ENCODE measurements at regions not wholly inside any gene's neighbourhood (a gene's known extent, or its start where the extent isn't known, plus 50 kb on each side); places are given as distances from the start of the nearest gene placed in this dataset.
A peak's percentile ranks its signal among the peaks of the same experiment; 100 is the strongest.

DNA sequence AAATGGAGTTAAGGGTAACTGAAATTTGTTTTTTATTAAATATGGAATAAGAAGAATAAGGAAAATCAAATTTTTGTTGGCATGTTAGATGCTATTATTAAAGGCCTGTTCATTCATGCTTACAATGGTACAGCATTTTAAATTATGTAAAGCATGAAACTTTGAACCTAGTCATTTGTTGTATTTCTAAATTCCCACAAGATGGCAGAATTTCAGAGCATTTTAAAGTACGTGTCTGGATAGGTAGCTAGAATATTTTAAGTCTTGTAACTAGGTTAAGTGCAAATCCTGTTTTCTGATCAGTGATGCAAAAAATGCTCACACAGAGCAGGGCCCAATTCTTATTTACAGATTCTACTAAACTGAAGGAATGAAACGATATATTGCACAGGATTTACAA, 585.6 kb upstream of the MIS18BP1 start:
- TF ChIP-seq EZH2 (IDR thresholded peaks at IDR 0.05; ENCODE audit: low read depth, unreplicated experiment) (no peak), POLR2AphosphoS5 (IDR thresholded peaks at IDR 0.05; ENCODE audit: low read depth) (no peak)
- TF ChIP-seq, protein P1, sequence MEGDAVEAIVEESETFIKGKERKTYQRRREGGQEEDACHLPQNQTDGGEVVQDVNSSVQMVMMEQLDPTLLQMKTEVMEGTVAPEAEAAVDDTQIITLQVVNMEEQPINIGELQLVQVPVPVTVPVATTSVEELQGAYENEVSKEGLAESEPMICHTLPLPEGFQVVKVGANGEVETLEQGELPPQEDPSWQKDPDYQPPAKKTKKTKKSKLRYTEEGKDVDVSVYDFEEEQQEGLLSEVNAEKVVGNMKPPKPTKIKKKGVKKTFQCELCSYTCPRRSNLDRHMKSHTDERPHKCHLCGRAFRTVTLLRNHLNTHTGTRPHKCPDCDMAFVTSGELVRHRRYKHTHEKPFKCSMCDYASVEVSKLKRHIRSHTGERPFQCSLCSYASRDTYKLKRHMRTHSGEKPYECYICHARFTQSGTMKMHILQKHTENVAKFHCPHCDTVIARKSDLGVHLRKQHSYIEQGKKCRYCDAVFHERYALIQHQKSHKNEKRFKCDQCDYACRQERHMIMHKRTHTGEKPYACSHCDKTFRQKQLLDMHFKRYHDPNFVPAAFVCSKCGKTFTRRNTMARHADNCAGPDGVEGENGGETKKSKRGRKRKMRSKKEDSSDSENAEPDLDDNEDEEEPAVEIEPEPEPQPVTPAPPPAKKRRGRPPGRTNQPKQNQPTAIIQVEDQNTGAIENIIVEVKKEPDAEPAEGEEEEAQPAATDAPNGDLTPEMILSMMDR (conservative IDR thresholded peaks at IDR 0.05; ENCODE audit: low read depth in 2 of 2) = peak in 1 of 2 experiments; percentile 50; a peak in 3 of 4 replicates
- TF ChIP-seq, protein P2, sequence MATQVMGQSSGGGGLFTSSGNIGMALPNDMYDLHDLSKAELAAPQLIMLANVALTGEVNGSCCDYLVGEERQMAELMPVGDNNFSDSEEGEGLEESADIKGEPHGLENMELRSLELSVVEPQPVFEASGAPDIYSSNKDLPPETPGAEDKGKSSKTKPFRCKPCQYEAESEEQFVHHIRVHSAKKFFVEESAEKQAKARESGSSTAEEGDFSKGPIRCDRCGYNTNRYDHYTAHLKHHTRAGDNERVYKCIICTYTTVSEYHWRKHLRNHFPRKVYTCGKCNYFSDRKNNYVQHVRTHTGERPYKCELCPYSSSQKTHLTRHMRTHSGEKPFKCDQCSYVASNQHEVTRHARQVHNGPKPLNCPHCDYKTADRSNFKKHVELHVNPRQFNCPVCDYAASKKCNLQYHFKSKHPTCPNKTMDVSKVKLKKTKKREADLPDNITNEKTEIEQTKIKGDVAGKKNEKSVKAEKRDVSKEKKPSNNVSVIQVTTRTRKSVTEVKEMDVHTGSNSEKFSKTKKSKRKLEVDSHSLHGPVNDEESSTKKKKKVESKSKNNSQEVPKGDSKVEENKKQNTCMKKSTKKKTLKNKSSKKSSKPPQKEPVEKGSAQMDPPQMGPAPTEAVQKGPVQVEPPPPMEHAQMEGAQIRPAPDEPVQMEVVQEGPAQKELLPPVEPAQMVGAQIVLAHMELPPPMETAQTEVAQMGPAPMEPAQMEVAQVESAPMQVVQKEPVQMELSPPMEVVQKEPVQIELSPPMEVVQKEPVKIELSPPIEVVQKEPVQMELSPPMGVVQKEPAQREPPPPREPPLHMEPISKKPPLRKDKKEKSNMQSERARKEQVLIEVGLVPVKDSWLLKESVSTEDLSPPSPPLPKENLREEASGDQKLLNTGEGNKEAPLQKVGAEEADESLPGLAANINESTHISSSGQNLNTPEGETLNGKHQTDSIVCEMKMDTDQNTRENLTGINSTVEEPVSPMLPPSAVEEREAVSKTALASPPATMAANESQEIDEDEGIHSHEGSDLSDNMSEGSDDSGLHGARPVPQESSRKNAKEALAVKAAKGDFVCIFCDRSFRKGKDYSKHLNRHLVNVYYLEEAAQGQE (IDR thresholded peaks at IDR 0.05; ENCODE audit: unreplicated experiment) = no peak

Data from GM23338 (cell line).